ENCODE measurements at regions not wholly inside any gene's neighbourhood (a gene's known extent, or its start where the extent isn't known, plus 50 kb on each side); places are given as distances from the start of the nearest gene placed in this dataset.
A peak's percentile ranks its signal among the peaks of the same experiment; 100 is the strongest.

GRCh38 chr7:16060502-16060901, 360.8 kb downstream of the CRPPA start:
- Histone ChIP-seq H2AFZ (ENCODE audit: low read length) (no peak overlapping the region), H3K36me3 (ENCODE audit: control insufficient read depth, insufficient read depth, low read length) (no peaks in the 10 kb centered on the region), H3K27ac (ENCODE audit: insufficient read depth, low read length) (no peak overlapping the region), H3K9ac (ENCODE audit: insufficient read depth, low read length) (no peak overlapping the region), H3K4me3 (replicated peaks in 1 of 4; ENCODE audit: control extremely low read depth in 1 of 4, insufficient read depth in 1 of 4, low read depth in 3 of 4, low read length in 4 of 4) (no peak overlapping the region), H4K20me1 (ENCODE audit: control insufficient read depth, extremely low read depth, insufficient read depth, low read length) (no peaks in the 10 kb centered on the region), H3K4me1 (ENCODE audit: control insufficient read depth, extremely low read depth, insufficient read depth, low read length) (no peaks in the 10 kb centered on the region), H3K9me3 (ENCODE audit: control insufficient read depth, insufficient read depth, low read depth, low read length) (no peaks in the 10 kb centered on the region), H3K79me2 (ENCODE audit: control insufficient read depth, insufficient read depth, low read length) (no peaks in the 10 kb centered on the region), H3K4me2 (ENCODE audit: extremely low read depth, insufficient read depth, low read length) (no peak overlapping the region), H3K27me3 (ENCODE audit: control insufficient read depth, insufficient read depth, low read length) (peaks cover 2% of the 10 kb centered on the region)
- no peak for TF ChIP-seq EZH2 (IDR thresholded peaks at IDR 0.05; ENCODE audit: low read length, missing control alignments)
- no peak for TF ChIP-seq CTCF (conservative IDR thresholded peaks at IDR 0.05 in 1 of 2, IDR thresholded peaks at IDR 0.05 in 1 of 2; ENCODE audit: low read depth in 1 of 2, low read length in 2 of 2)
- peak in 1 of 2 donors; percentile 21 for DNase-seq (ENCODE audit: low read depth in 2 of 2)

GRCh38 chr7:16055263-16055976, 365.9 kb downstream of the CRPPA start:
- H3K36me3 ChIP-seq (ENCODE audit: control insufficient read depth, insufficient read depth, low read length): no peaks in the 10 kb centered on the region
- no peaks in the 10 kb centered on the region for H4K20me1 ChIP-seq (ENCODE audit: control insufficient read depth, extremely low read depth, insufficient read depth, low read length)
- H3K4me1 ChIP-seq (ENCODE audit: control insufficient read depth, extremely low read depth, insufficient read depth, low read length): peaks cover 2% of the 10 kb centered on the region
- H2AFZ ChIP-seq (ENCODE audit: low read length): no peak overlapping the region
- no peak overlapping the region for H3K4me3 ChIP-seq (replicated peaks in 1 of 4; ENCODE audit: control extremely low read depth in 1 of 4, insufficient read depth in 1 of 4, low read depth in 3 of 4, low read length in 4 of 4)
- H3K9me3 ChIP-seq (ENCODE audit: control insufficient read depth, insufficient read depth, low read depth, low read length): no peaks in the 10 kb centered on the region
- H3K9ac ChIP-seq (ENCODE audit: insufficient read depth, low read length): no peak overlapping the region
- H3K79me2 ChIP-seq (ENCODE audit: control insufficient read depth, insufficient read depth, low read length): no peaks in the 10 kb centered on the region
- no peaks in the 10 kb centered on the region for H3K27me3 ChIP-seq (ENCODE audit: control insufficient read depth, insufficient read depth, low read length)
- no peak for DNase-seq (ENCODE audit: low read depth in 2 of 2)
- H3K4me2 ChIP-seq (ENCODE audit: extremely low read depth, insufficient read depth, low read length): no peak overlapping the region
- H3K27ac ChIP-seq (ENCODE audit: insufficient read depth, low read length): no peak overlapping the region
- no peak for TF ChIP-seq EZH2 (IDR thresholded peaks at IDR 0.05; ENCODE audit: low read length, missing control alignments)
- no peak for TF ChIP-seq CTCF (conservative IDR thresholded peaks at IDR 0.05 in 1 of 2, IDR thresholded peaks at IDR 0.05 in 1 of 2; ENCODE audit: low read depth in 1 of 2, low read length in 2 of 2)

DNA sequence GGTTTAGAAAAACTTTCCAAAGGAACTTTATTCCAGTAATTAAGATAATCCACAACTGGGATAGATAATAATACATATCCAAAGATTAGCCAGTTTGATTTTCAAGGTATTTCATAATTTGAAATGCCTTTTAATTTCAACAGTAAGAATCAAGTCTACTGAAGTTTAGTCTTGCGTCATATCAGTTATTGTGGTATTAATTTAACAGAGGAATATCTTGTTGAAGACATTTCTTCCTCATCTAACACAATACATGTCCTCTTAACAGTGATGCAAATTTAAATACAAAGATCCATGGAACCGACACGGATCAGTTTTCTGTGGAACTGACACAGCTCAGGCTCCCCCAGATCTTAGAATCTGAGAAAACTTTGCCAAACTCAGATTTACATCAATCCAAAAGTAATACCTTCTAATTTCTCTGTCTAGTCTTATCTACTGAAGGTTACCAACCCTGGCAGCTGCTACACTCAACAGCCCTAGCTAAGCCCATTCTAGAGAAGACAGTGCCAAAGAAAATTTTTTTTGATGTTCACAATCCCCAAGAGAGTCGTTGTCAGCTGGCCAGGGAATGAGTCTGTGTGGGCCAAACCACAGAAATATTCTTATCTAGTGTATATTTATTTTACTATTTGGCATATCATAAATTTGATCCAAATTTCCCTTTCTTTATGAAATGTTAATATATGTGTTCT, 365.2 kb upstream of the MEOX2 start:
- no peaks in the 10 kb centered on the region for H3K9me3 ChIP-seq (ENCODE audit: control insufficient read depth, insufficient read depth, low read depth, low read length)
- H3K27me3 ChIP-seq (ENCODE audit: control insufficient read depth, insufficient read depth, low read length): no peaks in the 10 kb centered on the region
- TF ChIP-seq CTCF (conservative IDR thresholded peaks at IDR 0.05 in 1 of 2, IDR thresholded peaks at IDR 0.05 in 1 of 2; ENCODE audit: low read depth in 1 of 2, low read length in 2 of 2): no peak
- TF ChIP-seq EZH2 (IDR thresholded peaks at IDR 0.05; ENCODE audit: low read length, missing control alignments): no peak
- DNase-seq (ENCODE audit: low read depth in 2 of 2): peak; percentile 71 to 84
- H3K4me2 ChIP-seq (ENCODE audit: extremely low read depth, insufficient read depth, low read length): no peak overlapping the region
- no peaks in the 10 kb centered on the region for H3K36me3 ChIP-seq (ENCODE audit: control insufficient read depth, insufficient read depth, low read length)
- H3K4me3 ChIP-seq (replicated peaks in 1 of 4; ENCODE audit: control extremely low read depth in 1 of 4, insufficient read depth in 1 of 4, low read depth in 3 of 4, low read length in 4 of 4): no peak overlapping the region
- H3K9ac ChIP-seq (ENCODE audit: insufficient read depth, low read length): no peak overlapping the region
- no peaks in the 10 kb centered on the region for H4K20me1 ChIP-seq (ENCODE audit: control insufficient read depth, extremely low read depth, insufficient read depth, low read length)
- H3K79me2 ChIP-seq (ENCODE audit: control insufficient read depth, insufficient read depth, low read length): no peaks in the 10 kb centered on the region
- no peak overlapping the region for H2AFZ ChIP-seq (ENCODE audit: low read length)
- H3K4me1 ChIP-seq (ENCODE audit: control insufficient read depth, extremely low read depth, insufficient read depth, low read length): peaks cover 2% of the 10 kb centered on the region
- no peak overlapping the region for H3K27ac ChIP-seq (ENCODE audit: insufficient read depth, low read length)
